SK-N-SH (cell line): ENCODE measurements at regions not wholly inside any gene's neighbourhood (a gene's known extent, or its start where the extent isn't known, plus 50 kb on each side); places are given as distances from the start of the nearest gene placed in this dataset.

Experiments
- CTCF ChIA-PET: fragments of 300-600, 350-600 bp; formaldehyde crosslinking; extraction: SDS; loops from one replicate; lab custom pipeline; 2021; lab: Yijun Ruan, JAX
- POLR2A ChIA-PET: fragments of 350-600 bp; sonication (Branson Sonifier 250); formaldehyde crosslinking; extraction: SDS; loops from one replicate; lab custom pipeline; 2020; ENCODE audit warnings: antibody characterized with exemption, inconsistent platforms; lab: Yijun Ruan, JAX
- DNase-seq: peaks from one replicate; pipeline ENCODE4 v3.0.0; 2012
- H2AFZ ChIP-seq: fragments of 200-600 bp; sonication (generic); 2 replicates; pipeline ENCODE4 v1.8.1; 2016; ENCODE audit warnings: antibody characterized with exemption, mild to moderate bottlenecking, low read depth
- H3F3A ChIP-seq: fragments of 200-600 bp; sonication (generic); replicated peaks from 2 replicates; pipeline ENCODE3; 2016; ENCODE audit warnings: antibody characterized with exemption, mild to moderate bottlenecking; ENCODE audit not compliant: insufficient read depth
- H3K27ac ChIP-seq, 2 experiments: fragments of 200-500 bp in 1 of 2; fragments of 200-600 bp in 1 of 2; sonication (Bioruptor generic) in 1 of 2; sonication (generic), shearing (Covaris generic) in 1 of 2; 2 replicates each; pipeline versions ENCODE4 v1.5.1 to v1.6.1; 2014 to 2016; ENCODE audit warnings: low read depth in 2 of 2, inconsistent platforms in 1 of 2, low read length in 1 of 2, mild to moderate bottlenecking in 1 of 2, mixed read lengths in 1 of 2
- H3K27me3 ChIP-seq: fragments of 200-600 bp; sonication (generic), shearing (Covaris generic); 2 replicates; pipeline ENCODE4 v1.6.1; 2016; ENCODE audit warnings: mixed run types; ENCODE audit not compliant: insufficient read depth
- H3K36me3 ChIP-seq, 2 experiments: fragments of 200-500 bp in 1 of 2; fragments of 200-600 bp in 1 of 2; sonication (Bioruptor generic) in 1 of 2; sonication (generic) in 1 of 2; replicated peaks in 1 of 2; 2 replicates each; pipeline versions ENCODE3 to v1.5.1; 2014 to 2016; ENCODE audit warnings: low read length in 1 of 2, mild to moderate bottlenecking in 1 of 2; ENCODE audit not compliant: insufficient read depth in 2 of 2, control insufficient read depth in 1 of 2
- H3K4me1 ChIP-seq, 2 experiments: fragments of 200-500 bp in 1 of 2; fragments of 200-600 bp in 1 of 2; sonication (Bioruptor generic) in 1 of 2; sonication (generic), shearing (Covaris generic) in 1 of 2; 2 replicates each; pipeline versions ENCODE4 v1.5.1 to v1.6.1; 2014 to 2016; ENCODE audit warnings: low read depth in 1 of 2, low read length in 1 of 2, mixed run types in 1 of 2; ENCODE audit not compliant: insufficient read depth in 2 of 2, control insufficient read depth in 1 of 2
- H3K4me2 ChIP-seq: fragments of 200-600 bp; sonication (generic), shearing (Covaris generic); 2 replicates; pipeline ENCODE4 v1.6.1; 2017; ENCODE audit warnings: mixed run types
- H3K4me3 ChIP-seq, 2 experiments: fragments of 200-500 bp in 1 of 2; fragments of 200-600 bp in 1 of 2; sonication (Bioruptor generic) in 1 of 2; sonication (generic), shearing (Covaris generic) in 1 of 2; 2 replicates each; pipeline versions ENCODE4 v1.5.1 to v1.8.1; 2014 to 2016; ENCODE audit warnings: low read depth in 2 of 2, inconsistent platforms in 1 of 2, low read length in 1 of 2, mild to moderate bottlenecking in 1 of 2, mixed read lengths in 1 of 2, moderate library complexity in 1 of 2
- H3K79me2 ChIP-seq: fragments of 200-600 bp; sonication (generic); 2 replicates; pipeline ENCODE4 v1.8.1; 2017; ENCODE audit warnings: mild to moderate bottlenecking; ENCODE audit not compliant: insufficient read depth
- H3K9ac ChIP-seq: fragments of 200-600 bp; sonication (generic); 2 replicates; pipeline ENCODE4 v1.6.1; 2017; ENCODE audit warnings: mixed run types
- H3K9me2 ChIP-seq: fragments of 200-600 bp; sonication (generic); 2 replicates; pipeline ENCODE4 v1.6.1; 2017; ENCODE audit warnings: mixed run types
- H3K9me3 ChIP-seq: fragments of 200-600 bp; sonication (generic); 2 replicates; pipeline ENCODE4 v1.6.1; 2017; ENCODE audit warnings: mixed run types, mild to moderate bottlenecking, moderate library complexity
- H4K20me1 ChIP-seq: fragments of 200-600 bp; sonication (generic); 2 replicates; pipeline ENCODE4 v1.6.1; 2017; ENCODE audit warnings: mild to moderate bottlenecking, mixed run types; ENCODE audit not compliant: insufficient read depth
- ELF1 ChIP-seq: IDR thresholded peaks from 2 replicates; pipeline ENCODE4 v1.4.0; 2012
- EP300 ChIP-seq, 2 experiments: IDR thresholded peaks; 2 replicates each; pipeline versions ENCODE4 v1.4.0 to v1.6.1; 2012; ENCODE audit warnings: borderline replicate concordance in 1 of 2, low read depth in 1 of 2, low read length in 1 of 2
- EZH2phosphoT487 ChIP-seq: fragments of 200-600 bp; sonication (generic); IDR thresholded peaks from 2 replicates; pipeline ENCODE4 v1.6.1; 2017; ENCODE audit warnings: low read depth, mixed run types, mild to moderate bottlenecking, antibody characterized with exemption, moderate library complexity, borderline replicate concordance
- FOSL2 ChIP-seq: IDR thresholded peaks from 2 replicates; pipeline ENCODE4 v1.4.0; 2012; ENCODE audit warnings: low read depth, mild to moderate bottlenecking, moderate library complexity, borderline replicate concordance
- FOXJ3 ChIP-seq: sonication (generic); formaldehyde crosslinking; IDR thresholded peaks from 2 replicates; pipeline ENCODE4 v1.5.1; 2020; ENCODE audit warnings: mild to moderate bottlenecking, missing genetic modification reagents
- GATA2 ChIP-seq: sonication (generic); formaldehyde crosslinking; IDR thresholded peaks from 2 replicates; pipeline ENCODE4 v1.5.0; 2020; ENCODE audit warnings: mild to moderate bottlenecking, missing genetic modification reagents
- MEF2A ChIP-seq: IDR thresholded peaks from 2 replicates; pipeline ENCODE4 v1.4.0; 2012; ENCODE audit warnings: low read depth, borderline replicate concordance
- NRF1 ChIP-seq: IDR thresholded peaks from 2 replicates; pipeline ENCODE4 v1.6.1; 2012; ENCODE audit warnings: low read depth, mild to moderate bottlenecking, low read length
- PBX3 ChIP-seq: IDR thresholded peaks from 2 replicates; pipeline ENCODE4; 2012
- POLR2AphosphoS5 ChIP-seq: IDR thresholded peaks from 2 replicates; pipeline ENCODE4 v1.6.1; 2012; ENCODE audit warnings: low read depth, low read length
- RAD21 ChIP-seq: IDR thresholded peaks from 2 replicates; pipeline ENCODE4 v1.6.1; 2012; ENCODE audit warnings: mild to moderate bottlenecking, low read length
- RFX5 ChIP-seq: IDR thresholded peaks from 2 replicates; pipeline ENCODE4 v1.6.1; 2012; ENCODE audit warnings: mild to moderate bottlenecking, improper control_type of control experiment, low read length
- RXRA ChIP-seq: IDR thresholded peaks from 2 replicates; pipeline ENCODE4 v1.4.0; 2012; ENCODE audit warnings: low read depth, mild to moderate bottlenecking, borderline replicate concordance
- SIN3A ChIP-seq: IDR thresholded peaks from 2 replicates; pipeline ENCODE4 v1.6.1; 2012; ENCODE audit warnings: low read depth, mild to moderate bottlenecking, low read length, moderate library complexity, borderline replicate concordance
- SMC3 ChIP-seq: IDR thresholded peaks from 2 replicates; pipeline ENCODE4 v1.6.1; 2012; ENCODE audit warnings: low read depth, low read length, improper control_type of control experiment
- TAF1 ChIP-seq: IDR thresholded peaks from 2 replicates; pipeline ENCODE4 v1.6.1; 2012; ENCODE audit warnings: low read depth, mild to moderate bottlenecking, low read length, moderate library complexity, borderline replicate concordance
- TEAD4 ChIP-seq: IDR thresholded peaks from 2 replicates; pipeline ENCODE4 v1.4.0; 2012; ENCODE audit warnings: mild to moderate bottlenecking, borderline replicate concordance; ENCODE audit not compliant: insufficient read depth
- USF1 ChIP-seq: IDR thresholded peaks from 2 replicates; pipeline ENCODE4 v1.4.0; 2012; ENCODE audit warnings: low read depth, borderline replicate concordance
- ZBTB33 ChIP-seq: IDR thresholded peaks from 2 replicates; pipeline ENCODE4 v1.4.0; 2012; ENCODE audit warnings: low read depth, borderline replicate concordance
- TF ChIP-seq, protein P1 (sequence below): fragments of 200-600 bp; sonication (generic); IDR thresholded peaks from 2 replicates; pipeline ENCODE4 v1.6.1; 2017; ENCODE audit warnings: antibody characterized with exemption, mild to moderate bottlenecking, moderate library complexity

DNA sequence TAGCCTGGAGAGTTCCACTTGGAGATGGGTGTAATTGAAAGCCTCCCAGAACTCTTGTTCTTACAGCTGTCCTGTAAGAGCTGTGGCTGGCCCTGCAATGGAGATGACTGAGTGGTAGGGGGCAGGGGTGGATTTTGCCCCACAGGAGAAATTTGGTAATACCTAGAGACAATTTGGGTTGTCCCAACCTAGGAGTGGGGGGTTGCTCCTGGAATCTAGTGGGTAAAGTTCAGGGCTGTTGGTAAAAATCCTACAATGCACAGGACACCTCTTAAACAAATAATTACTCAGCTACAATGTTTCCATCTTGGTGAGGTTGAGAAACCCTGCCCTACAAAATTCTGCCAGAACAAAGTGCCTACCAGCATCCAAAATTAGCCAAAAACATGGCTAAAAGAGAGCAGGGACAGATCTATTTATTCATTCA is 181.1 kb upstream of the SH3BP4 start:
- H3K36me3 ChIP-seq: no peaks in the 10 kb centered on the region
- no peak overlapping the region; the same call in 1 of the 2 replicates for H2AFZ ChIP-seq
- CTCF ChIA-PET: interaction anchor here (1.4 kb wide), 1 partner anchor 337 kb away, joined by 3 read pairs; no protein-coding TSS in a partner anchor
- no peaks in the 10 kb centered on the region for H4K20me1 ChIP-seq
- peaks cover 0 to 9% of the 10 kb centered on the region in 2 experiments; a peak in 2 of 4 replicates for H3K4me1 ChIP-seq
- no peaks in the 10 kb centered on the region for H3K27me3 ChIP-seq
- POLR2A ChIA-PET: no interaction called here
- DNase-seq: no peak
- H3K9ac ChIP-seq: no peak overlapping the region
- no peak overlapping the region for H3K4me2 ChIP-seq
- no peaks in the 10 kb centered on the region for H3K79me2 ChIP-seq
- H3K27ac ChIP-seq: no peak overlapping the region
- TF ChIP-seq ELF1 (no peak), RFX5 (no peak), NRF1 (no peak), FOXJ3 (no peak), FOSL2 (no peak), RAD21 (no peak), RXRA (no peak), EP300 (IDR thresholded peaks at IDR 0.05; ENCODE audit: borderline replicate concordance in 1 of 2, low read depth in 1 of 2, low read length in 1 of 2) (no peak), GATA2 (no peak), TEAD4 (no peak), USF1 (no peak), SMC3 (no peak), PBX3 (no peak), SIN3A (no peak), MEF2A (no peak), TAF1 (no peak), EZH2phosphoT487 (no peak), ZBTB33 (no peak), POLR2AphosphoS5 (no peak)
- TF ChIP-seq, protein P1, sequence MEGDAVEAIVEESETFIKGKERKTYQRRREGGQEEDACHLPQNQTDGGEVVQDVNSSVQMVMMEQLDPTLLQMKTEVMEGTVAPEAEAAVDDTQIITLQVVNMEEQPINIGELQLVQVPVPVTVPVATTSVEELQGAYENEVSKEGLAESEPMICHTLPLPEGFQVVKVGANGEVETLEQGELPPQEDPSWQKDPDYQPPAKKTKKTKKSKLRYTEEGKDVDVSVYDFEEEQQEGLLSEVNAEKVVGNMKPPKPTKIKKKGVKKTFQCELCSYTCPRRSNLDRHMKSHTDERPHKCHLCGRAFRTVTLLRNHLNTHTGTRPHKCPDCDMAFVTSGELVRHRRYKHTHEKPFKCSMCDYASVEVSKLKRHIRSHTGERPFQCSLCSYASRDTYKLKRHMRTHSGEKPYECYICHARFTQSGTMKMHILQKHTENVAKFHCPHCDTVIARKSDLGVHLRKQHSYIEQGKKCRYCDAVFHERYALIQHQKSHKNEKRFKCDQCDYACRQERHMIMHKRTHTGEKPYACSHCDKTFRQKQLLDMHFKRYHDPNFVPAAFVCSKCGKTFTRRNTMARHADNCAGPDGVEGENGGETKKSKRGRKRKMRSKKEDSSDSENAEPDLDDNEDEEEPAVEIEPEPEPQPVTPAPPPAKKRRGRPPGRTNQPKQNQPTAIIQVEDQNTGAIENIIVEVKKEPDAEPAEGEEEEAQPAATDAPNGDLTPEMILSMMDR: no peak
- TF ChIP-seq, all 33 proteins: peak for 0
- no peak overlapping the region for H3K4me3 ChIP-seq
- no peaks in the 10 kb centered on the region for H3F3A ChIP-seq
- H3K9me2 ChIP-seq: no peaks in the 10 kb centered on the region
- H3K9me3 ChIP-seq: no peaks in the 10 kb centered on the region
